ENCODE measurements at regions not wholly inside any gene's neighbourhood (a gene's known extent, or its start where the extent isn't known, plus 50 kb on each side); places are given as distances from the start of the nearest gene placed in this dataset.
"Not testable (repeated sequence)": the region's sequence is repeated elsewhere in the genome, so short reads cannot be mapped to it uniquely, and the experiment has no call there.

DNA sequence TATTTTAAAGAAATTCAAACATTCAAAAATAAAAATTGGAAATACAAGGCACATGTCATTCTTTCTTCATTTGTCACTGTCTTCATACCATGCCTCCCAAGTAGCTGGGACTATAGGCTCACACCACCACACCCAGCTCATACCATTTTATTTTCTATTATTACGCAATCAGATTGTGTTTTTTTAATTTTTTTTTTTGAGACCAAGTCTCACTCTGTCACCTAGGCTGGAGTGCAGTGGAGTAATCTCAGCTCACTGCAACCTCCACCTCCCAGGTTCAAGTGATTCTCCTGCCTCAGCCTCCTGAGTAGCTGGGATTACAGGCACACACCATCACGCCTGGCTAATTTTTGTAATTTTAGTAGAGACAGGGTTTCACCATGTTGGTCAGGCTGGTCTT, 526.1 kb downstream of the DTWD2 start:
- not testable (repeated sequence) for DNase-seq

DNA sequence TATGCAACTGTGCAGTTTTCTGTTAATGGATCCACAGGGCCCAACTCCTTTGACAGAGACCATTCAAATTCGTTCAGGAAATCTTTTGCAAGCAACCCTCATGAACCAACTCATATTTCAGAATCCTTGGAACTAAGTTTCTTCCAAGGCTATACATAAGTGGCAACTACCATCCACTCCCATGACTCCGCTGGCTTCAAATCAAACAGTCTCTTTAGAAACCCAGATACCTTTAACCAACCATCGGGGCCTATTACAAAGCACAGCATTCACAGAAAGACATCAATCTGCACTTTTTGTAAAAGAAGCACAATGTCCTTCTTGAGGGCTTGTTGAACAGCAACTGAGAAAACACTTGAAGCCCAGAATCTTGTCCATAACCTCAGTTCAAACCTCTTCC, 526.9 kb downstream of the DTWD2 start:
- DNase-seq, result no peak

DNA sequence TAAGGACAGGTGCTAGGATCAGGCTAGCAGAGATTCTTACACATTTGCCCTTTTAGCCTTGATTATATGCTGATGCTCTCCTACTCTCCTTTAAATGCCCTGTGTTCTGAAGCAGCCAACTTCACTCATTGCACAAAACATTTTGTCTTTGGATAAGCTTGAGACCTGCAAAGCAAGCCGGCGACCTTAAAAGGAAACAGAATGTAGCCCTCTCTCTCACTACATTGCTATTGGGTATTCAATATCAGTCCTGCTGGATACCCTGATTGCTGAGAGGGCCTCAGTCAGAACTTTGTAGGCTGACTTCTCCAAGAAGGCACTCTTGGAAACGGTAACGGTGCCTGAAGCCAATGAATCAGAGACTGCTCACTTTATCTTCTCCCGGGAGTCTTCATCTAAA, 528.9 kb downstream of the DTWD2 start:
- DNase-seq, result no peak

DNA sequence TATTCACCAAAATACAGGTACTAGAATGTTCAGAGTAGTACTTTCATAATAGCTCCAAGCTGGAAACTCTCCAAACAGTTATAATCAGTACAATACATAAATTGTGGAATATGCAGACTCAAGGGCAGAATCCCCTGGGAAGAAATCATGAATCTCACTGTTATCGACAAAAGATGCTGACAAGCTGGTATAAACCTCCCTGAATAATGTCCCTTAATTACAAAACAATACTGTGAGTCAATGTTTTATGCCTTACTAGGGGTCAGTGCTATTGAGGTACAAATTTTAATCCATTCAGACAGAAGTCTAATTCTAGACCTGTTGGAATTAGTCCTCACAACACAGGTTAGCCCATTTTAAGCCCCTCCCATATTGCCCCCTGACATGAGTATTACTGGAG, 532.3 kb downstream of the DTWD2 start:
- DNase-seq, result no peak

DNA sequence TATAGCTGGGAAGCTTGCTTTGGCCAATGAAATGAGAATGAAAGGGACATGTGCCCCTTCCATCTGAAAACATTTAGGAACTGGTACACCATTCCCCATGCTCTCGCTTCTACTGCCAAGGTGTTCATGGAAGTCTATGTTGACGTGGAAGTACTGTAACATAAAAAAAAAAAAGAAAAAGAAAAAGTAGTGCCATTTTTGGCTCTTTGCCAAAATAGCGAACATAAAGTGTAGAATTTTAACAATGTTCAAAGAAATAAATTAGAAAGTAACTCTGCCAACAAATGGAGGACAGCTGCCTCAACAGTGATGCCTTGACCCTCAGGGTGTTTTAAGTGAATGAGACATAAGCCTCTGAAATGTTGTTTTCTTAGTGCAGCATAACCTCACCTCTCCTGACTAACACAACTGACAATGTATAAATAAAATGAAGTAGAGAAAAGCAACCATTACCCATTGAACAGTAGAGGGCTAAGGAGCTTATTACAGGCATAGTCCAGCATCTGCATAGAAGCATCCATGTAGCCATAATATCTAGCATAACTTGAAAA, 536.6 kb downstream of the DTWD2 start:
- DNase-seq, result no peak

DNA sequence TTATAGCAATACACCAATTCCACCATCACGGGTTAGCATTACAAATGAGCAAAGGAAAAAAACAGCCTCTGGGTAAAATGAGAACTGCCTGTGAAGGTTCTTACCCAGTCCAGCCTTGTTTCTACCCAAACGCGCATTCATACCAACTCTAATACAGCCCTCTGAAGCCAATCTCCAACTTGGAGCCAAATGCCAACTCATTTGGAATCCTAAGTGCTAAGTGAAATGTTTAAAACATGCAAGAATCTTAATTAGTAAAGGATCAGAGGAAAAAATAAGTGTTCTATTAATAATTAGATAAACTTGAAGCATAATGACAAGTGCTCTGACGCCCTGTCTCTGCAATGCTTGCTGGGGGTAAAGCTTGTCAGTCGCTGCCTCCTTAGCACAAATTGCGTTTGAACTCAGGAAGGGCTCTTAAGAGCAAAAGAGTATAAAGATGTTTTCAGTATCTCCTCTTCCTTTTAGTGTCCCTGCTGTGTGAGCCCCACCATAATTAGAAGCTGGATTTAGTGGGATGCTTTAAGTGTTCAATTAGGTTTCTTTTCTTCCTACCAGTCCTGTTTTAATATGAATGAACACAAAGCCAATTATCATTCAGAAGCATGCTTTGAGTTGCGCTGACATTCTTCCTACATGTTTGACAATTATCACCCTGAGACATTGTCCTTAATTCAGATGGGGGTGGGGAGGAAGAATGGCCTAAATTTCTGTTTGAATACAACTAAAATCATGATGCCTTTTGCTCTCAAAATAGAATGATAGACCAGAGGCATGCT, 537.6 kb downstream of the DTWD2 start:
- DNase-seq, result peak; percentile 46

DNA sequence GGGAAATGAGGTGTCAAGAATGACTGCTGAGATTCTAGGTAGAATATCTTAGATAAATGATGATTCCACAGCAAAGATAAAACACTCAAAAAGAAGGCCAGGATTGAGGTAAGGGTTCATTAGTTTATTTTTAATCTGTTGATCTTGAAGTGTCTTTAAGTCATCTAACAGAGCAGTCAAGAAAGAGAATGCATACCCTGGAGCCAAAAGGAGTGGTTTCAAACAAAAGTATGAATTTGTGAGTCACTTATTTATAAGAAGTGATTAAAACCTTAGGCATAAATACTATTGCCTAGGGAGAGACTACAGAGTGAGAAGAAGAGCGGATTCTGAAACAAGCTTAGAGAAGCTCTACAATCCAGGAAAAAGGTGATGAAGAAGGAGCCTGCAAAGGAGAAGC, 541.0 kb downstream of the DTWD2 start:
- no peak for DNase-seq

DNA sequence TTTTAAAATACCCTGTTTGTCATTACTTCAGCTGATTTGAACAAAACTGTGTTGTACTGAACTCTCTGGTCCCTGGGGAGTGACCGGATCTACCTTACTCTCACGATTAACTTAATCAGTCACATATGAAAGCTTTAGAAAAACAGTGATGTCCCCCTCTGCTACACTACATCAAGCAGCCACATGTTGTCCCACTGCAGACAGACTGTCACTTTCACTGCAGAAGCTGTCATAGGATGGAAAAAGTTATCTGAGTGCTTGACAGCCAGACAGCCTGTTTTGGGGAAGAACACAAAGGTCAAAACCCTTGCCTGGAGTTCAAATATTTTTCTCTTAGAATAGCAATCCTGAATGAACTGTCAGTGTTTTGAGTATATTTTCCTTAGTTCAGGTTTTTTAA, 546.4 kb downstream of the DTWD2 start:
- no peak for DNase-seq

- no peak for DNase-seq
Measured at GRCh38 chr5:118441034-118441433, 547.3 kb downstream of the DTWD2 start.

DNA sequence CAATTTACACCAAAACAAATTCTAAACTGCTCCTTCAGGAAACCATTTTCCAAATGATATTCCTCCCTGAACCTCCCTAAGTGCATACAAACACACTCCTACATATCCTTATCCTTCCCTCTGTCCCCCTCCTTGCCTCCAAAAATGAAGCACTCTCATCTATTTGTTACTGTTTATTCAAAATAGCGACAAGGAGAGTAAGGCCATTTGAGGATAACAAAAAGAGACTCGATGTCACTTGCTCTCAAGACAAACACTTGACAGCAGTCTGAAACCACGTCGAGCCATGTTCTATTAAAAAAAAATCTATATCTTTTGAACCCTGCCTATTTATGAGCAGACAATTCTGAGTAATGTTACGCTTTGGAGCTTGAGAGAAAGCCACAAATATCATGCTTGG, 547.9 kb downstream of the DTWD2 start:
- DNase-seq, result no peak

DNA sequence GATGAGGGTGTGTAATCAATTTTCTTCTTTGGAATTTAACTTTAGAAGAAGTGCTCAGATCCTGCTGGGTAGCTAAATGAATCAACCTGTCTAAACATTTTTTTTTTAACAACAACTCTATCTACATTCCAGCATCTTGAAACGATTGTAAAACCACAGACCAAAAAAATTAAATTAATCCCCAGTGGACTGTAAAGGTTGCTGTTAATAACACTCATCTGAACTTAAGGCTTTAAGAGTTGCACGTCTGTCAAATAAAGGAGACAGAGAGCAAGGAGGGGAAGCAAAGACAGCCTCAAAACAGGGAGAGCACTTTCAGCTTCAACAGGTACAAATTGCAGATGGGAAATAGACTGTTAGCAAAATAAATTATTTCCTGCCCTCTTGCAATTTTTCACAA, 548.5 kb downstream of the DTWD2 start:
- DNase-seq, result no peak

- no peak for DNase-seq
Measured at GRCh38 chr5:118435131-118435530, 553.2 kb downstream of the DTWD2 start.

DNA sequence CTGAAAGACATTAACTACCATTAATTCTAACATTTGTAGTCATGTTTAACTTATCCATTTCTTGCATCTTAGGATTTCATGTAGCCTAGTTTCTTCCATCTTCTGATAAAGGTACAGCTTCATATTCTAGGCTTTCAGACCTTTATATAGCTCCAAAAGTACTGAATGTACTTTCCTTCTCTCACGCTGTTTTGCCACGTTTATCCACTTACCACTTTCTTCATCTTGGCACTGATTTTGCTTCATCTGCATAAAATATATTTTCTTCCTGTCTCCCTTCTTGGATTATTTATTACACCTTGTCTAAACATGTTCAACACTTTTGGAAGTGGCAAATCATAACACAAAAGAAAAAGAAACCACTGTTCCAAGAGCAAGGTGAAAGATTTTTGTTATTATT, 553.8 kb downstream of the DTWD2 start:
- no peak for DNase-seq

DNA sequence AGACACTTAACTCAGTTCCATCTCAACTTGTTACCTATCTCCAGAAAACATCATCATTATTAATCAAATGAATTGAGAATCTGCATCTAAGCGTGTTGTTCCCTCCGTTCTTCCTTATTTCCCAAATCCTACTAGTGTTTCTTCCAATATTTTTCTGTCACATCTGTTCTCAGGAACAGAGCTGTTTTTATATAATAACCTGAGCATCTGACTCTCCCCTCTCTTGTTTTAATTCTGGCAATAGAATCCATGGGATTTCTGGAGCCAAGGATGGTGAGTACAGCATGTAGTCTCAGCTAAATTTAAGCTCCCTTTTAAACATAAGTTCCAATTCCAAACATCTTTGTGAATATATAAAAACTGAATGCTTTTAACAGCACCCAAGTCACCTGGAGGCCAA, 558.3 kb downstream of the DTWD2 start:
- DNase-seq, result no peak

- DNase-seq, result no peak
Measured at GRCh38 chr5:118407958-118408357, 580.4 kb downstream of the DTWD2 start.

DNA sequence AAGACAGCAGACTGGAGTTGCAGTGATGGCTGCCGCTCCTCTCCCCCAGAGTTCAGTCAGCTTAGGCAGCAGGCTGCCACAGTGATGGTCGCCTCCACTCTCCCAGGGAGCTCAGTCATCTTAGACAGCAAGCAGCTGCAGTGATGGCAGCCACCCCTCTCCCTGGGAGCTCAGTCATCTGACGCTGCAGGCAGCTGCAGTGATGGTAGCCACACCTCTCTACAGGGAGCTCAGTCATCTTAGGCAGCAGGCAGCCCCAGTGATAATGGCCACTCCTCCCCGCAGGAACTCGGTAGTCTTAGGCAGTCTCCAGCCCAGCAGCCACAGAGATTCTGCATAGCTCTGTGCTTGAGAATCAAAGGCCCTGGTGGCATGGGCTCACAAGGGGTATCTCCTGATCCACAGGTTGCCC, 582.7 kb downstream of the DTWD2 start:
- peak; percentile 36 for DNase-seq

GRCh38 chr5:118397236-118397635, 591.1 kb downstream of the DTWD2 start:
- no peak for DNase-seq

DNA sequence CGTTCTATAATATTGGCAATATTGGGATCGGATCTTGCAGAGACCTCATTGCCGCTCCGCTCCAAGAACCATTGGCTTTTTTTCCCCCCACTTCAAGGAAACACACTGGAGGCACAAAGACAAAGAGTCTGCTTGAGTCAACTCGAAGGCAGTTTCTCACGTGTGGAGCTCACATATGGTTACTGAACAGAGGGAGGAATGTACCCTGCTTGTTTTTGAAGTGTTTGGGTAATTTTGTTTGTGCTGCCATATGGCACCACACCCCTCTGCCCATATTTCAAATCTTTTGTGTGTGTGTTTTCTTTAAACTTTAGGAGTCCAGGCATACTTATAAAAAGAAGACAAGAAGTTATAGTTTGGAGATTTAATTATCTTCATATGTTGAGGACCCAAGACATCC, 595.9 kb downstream of the DTWD2 start:
- no peak for DNase-seq

- DNase-seq, result not testable (repeated sequence)
Measured at GRCh38 chr5:118382931-118383330, 605.4 kb downstream of the DTWD2 start.

- no peak for DNase-seq
Measured at GRCh38 chr5:118379470-118379869, 608.9 kb downstream of the DTWD2 start.

DNA sequence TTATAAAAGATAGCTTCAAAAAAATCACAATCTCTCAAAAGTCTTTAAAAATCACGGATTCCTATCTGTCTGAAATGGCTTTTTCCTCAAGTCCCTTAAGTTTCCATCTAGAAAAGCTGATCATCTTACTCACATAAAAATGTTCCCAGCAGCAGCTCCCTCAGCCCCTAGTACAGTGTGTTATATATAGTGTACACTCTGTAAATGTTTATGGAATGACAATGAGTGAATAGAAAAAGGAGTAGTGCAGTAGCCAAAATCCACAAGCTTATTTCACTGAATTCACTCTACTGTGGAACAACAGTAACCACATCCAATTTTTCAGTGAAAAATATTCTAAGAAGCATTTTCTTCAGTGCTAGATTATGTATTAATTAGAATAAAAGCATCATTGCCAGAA, 609.4 kb downstream of the DTWD2 start:
- no peak for DNase-seq

DNA sequence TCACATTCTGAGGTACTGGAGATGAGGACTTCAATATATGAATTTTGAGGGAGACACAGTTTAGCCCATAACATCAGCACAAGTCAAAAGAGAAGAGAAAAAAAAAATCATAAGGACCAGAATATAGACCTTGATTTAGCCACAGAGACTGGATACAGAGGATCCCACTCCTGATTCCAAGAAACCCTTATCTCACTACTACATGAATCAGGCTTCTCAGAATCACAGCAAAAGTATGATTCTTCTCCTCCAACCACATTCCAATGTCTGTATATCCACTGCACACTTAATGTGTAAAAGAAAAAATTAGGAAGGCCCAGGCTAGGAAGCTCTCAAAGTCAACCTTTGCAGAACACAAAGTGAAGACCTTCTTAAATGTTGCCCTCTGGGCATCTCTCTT, 610.9 kb downstream of the DTWD2 start:
- no peak for DNase-seq

DNA sequence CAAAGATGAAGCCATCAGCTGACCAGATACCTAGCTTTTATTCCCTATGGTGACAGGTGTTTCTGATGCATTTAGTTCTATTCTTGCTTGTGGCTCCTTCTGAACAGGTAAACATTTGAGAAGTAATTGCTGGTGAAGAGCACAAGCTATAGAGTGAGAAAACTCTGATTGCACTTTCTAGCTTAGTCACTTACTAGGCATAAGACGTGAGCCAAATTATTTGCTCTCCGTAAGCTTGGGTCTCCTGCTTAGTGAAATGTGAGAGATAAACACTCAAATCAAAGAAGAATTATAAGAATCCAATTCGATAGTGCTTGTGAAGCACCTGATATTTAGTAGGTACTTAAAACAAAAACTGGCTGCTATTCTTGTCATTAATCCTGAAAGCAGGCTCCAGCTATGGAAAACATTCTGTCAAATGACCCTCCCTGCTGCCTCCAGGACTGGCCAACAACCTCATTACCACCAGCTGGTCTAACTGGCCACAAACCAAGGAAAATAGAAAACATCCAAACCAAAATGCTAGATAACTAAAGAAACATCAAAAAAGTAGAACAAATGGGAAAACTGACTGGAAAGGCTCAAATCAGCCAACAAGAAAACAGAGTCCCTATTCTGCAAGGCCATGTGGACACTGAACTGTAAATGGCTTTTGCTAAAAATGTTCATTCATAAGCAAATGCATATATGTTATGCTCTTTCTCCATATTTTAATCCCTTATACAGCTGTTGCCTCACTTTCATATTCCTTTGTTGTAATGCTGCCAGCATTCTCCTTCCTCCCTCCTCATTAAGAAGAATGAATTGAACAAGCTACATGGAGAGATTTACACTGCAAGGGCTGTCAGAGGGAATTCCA, 616.1 kb downstream of the DTWD2 start:
- DNase-seq, result no peak

DNA sequence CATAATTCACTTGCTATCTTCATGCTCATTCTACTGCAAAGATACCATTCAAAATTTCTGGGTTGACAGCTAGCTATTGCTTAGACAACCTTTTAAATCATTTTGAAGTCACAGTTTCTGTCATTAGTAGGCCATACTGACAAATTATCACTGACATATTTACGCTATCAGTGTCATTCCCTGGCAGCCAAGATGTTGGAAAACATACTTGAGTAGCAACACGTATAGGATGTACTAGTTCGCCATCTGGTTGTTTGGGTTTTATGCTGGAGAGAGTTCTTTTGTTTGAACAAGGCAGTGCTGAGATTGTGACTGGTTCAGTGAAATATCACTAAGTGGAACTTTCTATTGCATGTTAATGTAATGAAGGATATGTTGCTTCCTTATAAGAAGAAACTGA, 621.9 kb downstream of the DTWD2 start:
- DNase-seq, result peak; percentile 32

All from retina (tissue), 1 donor.